Transverse colon (tissue), 4 donors: ENCODE measurements at regions not wholly inside any gene's neighbourhood (a gene's known extent, or its start where the extent isn't known, plus 50 kb on each side); places are given as distances from the start of the nearest gene placed in this dataset.

Source experiments
- CTCF ChIP-seq, 5 experiments: fragments of 200-600 bp in 3 of 5; fragments of 450-650 bp in 2 of 5; sonication (generic) in 3 of 5; IDR thresholded peaks; 1 replicate in 2 of 5; 2 replicates in 3 of 5; pipeline ENCODE4 v1.5.1; 2016 to 2017; ENCODE audit warnings: antibody characterized with exemption in 5 of 5, inconsistent platforms in 3 of 5, mild to moderate bottlenecking in 2 of 5, moderate library complexity in 1 of 5
- POLR2A ChIP-seq: fragments of 450-650 bp; IDR thresholded peaks from one replicate; pipeline ENCODE4 v1.6.1; 2016; ENCODE audit warnings: antibody characterized with exemption, mild to moderate bottlenecking, moderate library complexity
- POLR2AphosphoS5 ChIP-seq, 3 donors: sonication (generic); formaldehyde crosslinking; IDR thresholded peaks; one replicate each; pipeline ENCODE4 v1.6.1; 2016; ENCODE audit warnings: antibody characterized with exemption in 3 of 3

DNA sequence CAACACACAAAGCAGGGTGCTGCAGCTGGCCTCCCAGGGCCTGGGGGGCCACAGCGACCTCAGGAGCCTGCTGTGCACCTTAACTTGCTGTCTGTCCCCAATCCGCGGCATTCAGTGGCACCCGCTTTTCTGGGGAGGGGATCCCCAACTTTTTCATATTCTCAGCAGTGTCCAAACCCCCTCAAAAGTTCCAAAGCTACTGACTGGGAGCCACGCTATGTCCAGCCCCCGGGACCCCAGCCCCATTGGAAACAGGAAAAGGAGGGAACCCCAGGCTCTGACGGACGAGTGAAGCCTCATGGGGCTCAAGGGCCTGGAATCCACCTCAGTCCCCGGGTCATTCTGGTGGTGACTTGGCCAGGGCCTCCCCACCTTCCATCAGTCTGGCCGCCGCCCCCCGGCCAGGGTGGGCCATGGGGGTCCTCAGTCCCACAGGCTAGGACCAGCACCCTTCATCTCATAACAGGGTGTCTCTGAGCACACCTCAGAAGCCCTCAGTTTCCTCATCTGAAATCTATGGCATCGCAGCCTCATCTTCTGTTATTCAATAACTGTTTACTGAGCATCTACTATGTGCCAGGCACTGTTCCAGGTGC, 127.3 kb downstream of the NCOR2 start:
- no peak for TF ChIP-seq CTCF (IDR thresholded peaks at IDR 0.05)
- TF ChIP-seq POLR2A, result no peak
- TF ChIP-seq POLR2AphosphoS5 (IDR thresholded peaks at IDR 0.05), result no peak
